ENCODE measurements at regions not wholly inside any gene's neighbourhood (a gene's known extent, or its start where the extent isn't known, plus 50 kb on each side); places are given as distances from the start of the nearest gene placed in this dataset.

GRCh38 chr22:46092670-46093410, 57.5 kb upstream of the PPARA start:
- Histone ChIP-seq H3K36me3 (no peaks in the 10 kb centered on the region), H3K9me3 (no peaks in the 10 kb centered on the region), H3K27me3 (no peaks in the 10 kb centered on the region), H3K4me3 (no peak overlapping the region), H3K4me1 (peaks cover 42 to 88% of the 10 kb centered on the region in 2 donors), H3K27ac (peak overlapping the region; percentile 99 to 100)
- DNase-seq, result no peak
- intact Hi-C loops (cut with DNase I; ENCODE audit: low total_unique reads), result no loop called here
- TF ChIP-seq CTCF (IDR thresholded peaks at IDR 0.05), result no peak
- no peak for TF ChIP-seq POLR2A (IDR thresholded peaks at IDR 0.05)

- H3K4me1 ChIP-seq, result peaks cover 42 to 82% of the 10 kb centered on the region in 2 donors
- intact Hi-C loops (cut with DNase I; ENCODE audit: low total_unique reads), result no loop called here
- H3K4me3 ChIP-seq, result no peak overlapping the region
- H3K36me3 ChIP-seq, result no peaks in the 10 kb centered on the region
- H3K9me3 ChIP-seq, result no peaks in the 10 kb centered on the region
- TF ChIP-seq POLR2A (IDR thresholded peaks at IDR 0.05) (no peak), CTCF (IDR thresholded peaks at IDR 0.05) (no peak)
- no peaks in the 10 kb centered on the region for H3K27me3 ChIP-seq
- DNase-seq, result no peak
- H3K27ac ChIP-seq, result peak overlapping the region; percentile 99 to 100
Observed at GRCh38 chr22:46093796-46094195, 56.5 kb upstream of the PPARA start.

- Histone ChIP-seq H3K27me3 (no peaks in the 10 kb centered on the region), H3K9me3 (no peaks in the 10 kb centered on the region), H3K4me3 (no peak overlapping the region), H3K4me1 (peaks cover 39 to 78% of the 10 kb centered on the region in 2 donors), H3K36me3 (no peaks in the 10 kb centered on the region), H3K27ac (peak overlapping the region; percentile 99 to 100)
- intact Hi-C loops (cut with DNase I; ENCODE audit: low total_unique reads), result no loop called here
- DNase-seq, result no peak
- TF ChIP-seq CTCF (IDR thresholded peaks at IDR 0.05) (no peak), POLR2A (IDR thresholded peaks at IDR 0.05) (no peak)
Observed at GRCh38 chr22:46094676-46095075, 55.6 kb upstream of the PPARA start.

- no peak overlapping the region for H3K4me3 ChIP-seq
- intact Hi-C loops (cut with DNase I; ENCODE audit: low total_unique reads), result no loop called here
- TF ChIP-seq CTCF (IDR thresholded peaks at IDR 0.05) (no peak), POLR2A (IDR thresholded peaks at IDR 0.05) (no peak)
- H3K27me3 ChIP-seq, result no peaks in the 10 kb centered on the region
- peaks cover 28 to 66% of the 10 kb centered on the region in 2 donors for H3K4me1 ChIP-seq
- H3K9me3 ChIP-seq, result no peaks in the 10 kb centered on the region
- H3K27ac ChIP-seq, result peak overlapping the region; percentile 99 to 100
- no peaks in the 10 kb centered on the region for H3K36me3 ChIP-seq
- DNase-seq, result no peak
Observed at GRCh38 chr22:46096051-46096450, 54.3 kb upstream of the PPARA start.

- peak overlapping the region; percentile 99 to 100 for H3K27ac ChIP-seq
- TF ChIP-seq POLR2A (IDR thresholded peaks at IDR 0.05) (no peak), CTCF (IDR thresholded peaks at IDR 0.05) (no peak)
- peaks cover 25 to 65% of the 10 kb centered on the region in 2 donors for H3K4me1 ChIP-seq
Observed at GRCh38 chr22:46096706-46097230, 53.6 kb upstream of the PPARA start.

More at GRCh38 chr22:46096706-46097230, 53.6 kb upstream of the PPARA start:
- Histone ChIP-seq H3K27me3 (no peaks in the 10 kb centered on the region), H3K4me3 (no peak overlapping the region), H3K9me3 (no peaks in the 10 kb centered on the region), H3K36me3 (no peaks in the 10 kb centered on the region)
- intact Hi-C loops (cut with DNase I; ENCODE audit: low total_unique reads), result no loop called here
- no peak for DNase-seq
